LNCaP clone FGC (cell line): ENCODE measurements at regions not wholly inside any gene's neighbourhood (a gene's known extent, or its start where the extent isn't known, plus 50 kb on each side); places are given as distances from the start of the nearest gene placed in this dataset.

Experiments
- DNase-seq: peaks from one replicate; pipeline ENCODE4 v3.0.0-alpha.2; 2011; ENCODE audit warnings: low read depth
- H3K4me3 ChIP-seq: 2 replicates; pipeline ENCODE4 v1.5.1; 2011; ENCODE audit warnings: mild to moderate bottlenecking, low read depth, low read length, control low read depth
- CTCF ChIP-seq: IDR thresholded peaks from 2 replicates; pipeline ENCODE4 v1.5.1; 2012; ENCODE audit warnings: mild to moderate bottlenecking; ENCODE audit not compliant: control insufficient read depth, insufficient read depth; ENCODE audit errors: extremely low read depth

GRCh38 chr9:549455-549997 is 292.0 kb upstream of the DMRT1 start:
- no peak overlapping the region for H3K4me3 ChIP-seq
- TF ChIP-seq CTCF: no peak
- DNase-seq: no peak

GRCh38 chr9:550333-550732 is 291.2 kb upstream of the DMRT1 start:
- no peak overlapping the region for H3K4me3 ChIP-seq
- no peak for DNase-seq
- TF ChIP-seq CTCF: no peak

GRCh38 chr9:551986-552929 is 289.2 kb upstream of the DMRT1 start:
- TF ChIP-seq CTCF: no peak
- no peak for DNase-seq
- H3K4me3 ChIP-seq: no peak overlapping the region

- DNase-seq: no peak
- TF ChIP-seq CTCF: no peak
- no peak overlapping the region for H3K4me3 ChIP-seq
Observed at GRCh38 chr9:555493-555892, 286.0 kb upstream of the DMRT1 start.

GRCh38 chr9:556199-556598 is 285.3 kb upstream of the DMRT1 start:
- H3K4me3 ChIP-seq: no peak overlapping the region
- TF ChIP-seq CTCF: no peak
- no peak for DNase-seq

- DNase-seq: no peak
- H3K4me3 ChIP-seq: no peak overlapping the region
- no peak for TF ChIP-seq CTCF
Observed at GRCh38 chr9:556675-557074, 284.8 kb upstream of the DMRT1 start.
